ENCODE measurements at regions not wholly inside any gene's neighbourhood (a gene's known extent, or its start where the extent isn't known, plus 50 kb on each side); places are given as distances from the start of the nearest gene placed in this dataset.

DNA sequence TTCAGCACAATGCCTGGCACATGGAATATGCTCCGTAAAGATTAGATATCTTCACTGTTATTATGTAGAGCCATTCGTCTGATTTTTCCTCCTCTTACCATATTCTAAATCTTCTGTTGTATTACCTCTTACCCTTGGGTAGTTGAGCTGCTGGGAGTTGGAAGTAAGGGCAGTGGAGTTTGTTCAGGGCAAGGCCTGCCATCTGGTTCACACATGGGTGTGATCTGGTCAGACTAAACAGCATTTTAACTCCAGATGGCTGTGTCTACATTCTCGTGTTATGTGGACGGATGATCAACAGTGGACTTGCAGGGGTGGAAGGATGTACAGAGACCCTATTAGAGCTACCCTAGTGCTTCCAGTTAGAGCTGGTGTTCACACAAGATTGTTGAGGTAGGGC lies 164.9 kb downstream of the ZIC5 start:
- TF ChIP-seq POLR2A (IDR thresholded peaks at IDR 0.05; ENCODE audit: low read depth, low read length) (no peak), POLR2AphosphoS5 (IDR thresholded peaks at IDR 0.05; ENCODE audit: low read depth, low read length) (no peak), TAF1 (IDR thresholded peaks at IDR 0.05; ENCODE audit: borderline replicate concordance, low read depth, low read length) (no peak)

Measured in GM12892 (cell line).